Pulmonary artery endothelial cell (primary cell): ENCODE measurements at regions not wholly inside any gene's neighbourhood (a gene's known extent, or its start where the extent isn't known, plus 50 kb on each side); places are given as distances from the start of the nearest gene placed in this dataset.
"Not testable (repeated sequence)": the region's sequence is repeated elsewhere in the genome, so short reads cannot be mapped to it uniquely, and the experiment has no call there.

Experiments
- DNase-seq: peaks from one replicate; pipeline ENCODE4 v3.0.0-alpha.2; 2011; ENCODE audit warnings: low read depth, low spot score

GRCh38 chr2:173467751-173468150 is 113.1 kb downstream of the CDCA7 start:
- no peak for DNase-seq

DNA sequence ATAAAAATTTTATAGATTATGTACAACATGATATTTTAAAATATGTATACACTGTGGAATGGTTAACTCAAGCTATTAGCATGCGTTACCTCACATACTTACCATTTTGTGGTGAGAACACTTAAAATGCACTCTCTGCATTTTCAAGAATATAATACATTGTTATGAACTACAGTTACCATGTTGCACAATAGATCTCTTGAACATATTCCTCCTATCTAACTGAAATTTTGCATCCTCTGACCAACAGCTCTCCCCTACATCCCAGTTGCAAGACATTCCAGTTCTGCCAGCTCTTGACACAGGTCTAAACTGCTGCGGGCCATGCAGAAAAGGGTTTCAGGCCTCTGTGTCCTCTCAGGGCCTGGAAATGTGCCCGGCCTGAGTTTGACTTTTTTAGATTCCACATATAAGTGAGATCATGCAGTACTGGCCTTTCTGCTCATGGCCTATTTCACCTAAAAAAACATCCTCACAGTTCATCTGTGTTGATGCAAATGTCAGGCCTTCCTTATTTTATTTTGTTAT is 113.7 kb downstream of the CDCA7 start:
- DNase-seq, result no peak

- no peak for DNase-seq
These were observed 117.4 kb downstream of the CDCA7 start for GRCh38 chr2:173472112-173472511.

DNA sequence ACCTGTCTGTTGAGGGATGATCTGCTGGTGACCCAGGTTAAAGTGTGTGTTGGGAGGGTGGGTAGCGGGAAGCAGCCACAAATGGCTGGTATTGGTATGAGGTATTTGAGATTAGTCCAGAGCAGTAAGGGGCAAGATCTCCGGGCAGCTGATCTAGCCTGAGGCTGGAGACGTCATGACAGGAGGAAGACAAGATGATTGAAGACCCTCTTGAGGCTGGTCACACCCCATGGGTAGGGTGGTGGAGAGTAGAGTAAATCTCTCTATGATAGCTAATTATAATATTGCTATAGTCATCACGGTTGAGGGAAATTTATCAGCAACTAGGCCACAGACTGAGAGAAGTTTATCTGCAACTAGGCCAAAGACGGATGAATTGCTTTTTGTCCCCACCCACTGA is 128.5 kb downstream of the CDCA7 start:
- DNase-seq, result no peak

DNA sequence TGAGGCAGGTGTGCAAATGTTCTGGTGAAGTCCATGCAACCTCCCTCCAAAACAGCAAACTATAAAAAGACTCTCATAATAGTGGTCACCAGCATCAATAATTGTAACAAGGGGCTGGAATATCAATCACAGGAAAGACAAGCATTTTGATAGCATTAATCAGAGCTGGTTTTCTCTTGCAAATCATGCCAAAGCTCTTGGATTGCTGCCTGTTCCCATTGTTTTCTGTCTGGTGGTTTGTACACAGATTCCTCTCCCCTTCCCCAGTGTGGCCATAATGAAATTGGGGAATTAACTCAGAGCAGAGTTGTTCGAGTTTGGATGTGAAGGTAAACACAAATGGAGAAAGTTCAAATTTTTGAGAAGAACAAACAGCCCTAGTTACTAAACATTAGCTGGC is 134.2 kb downstream of the CDCA7 start:
- peak; percentile 8 for DNase-seq

GRCh38 chr2:173491418-173491817 is 136.7 kb downstream of the CDCA7 start:
- DNase-seq, result no peak

DNA sequence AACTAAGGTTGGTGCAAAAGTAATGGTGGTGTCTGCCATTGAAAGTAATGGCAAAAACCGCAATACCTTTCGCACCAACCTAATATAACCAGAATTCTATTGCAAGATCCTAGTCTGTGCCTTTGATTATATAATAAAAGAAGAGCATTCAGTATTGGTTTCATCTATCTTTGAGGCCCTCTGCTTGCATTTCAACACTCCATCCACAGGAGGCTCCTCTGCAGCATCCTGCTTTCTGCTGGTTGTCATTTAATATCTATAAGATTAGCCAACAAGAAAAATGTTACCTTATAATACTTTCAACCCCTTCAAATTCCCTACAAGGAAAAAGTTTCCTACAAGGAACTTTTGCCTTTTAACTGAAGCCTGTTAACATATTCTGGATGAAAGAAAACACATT is 139.2 kb downstream of the CDCA7 start:
- DNase-seq, result no peak

GRCh38 chr2:173496746-173497145 is 142.1 kb downstream of the CDCA7 start:
- DNase-seq, result no peak

- DNase-seq, result no peak
These were observed 146.3 kb downstream of the CDCA7 start for GRCh38 chr2:173500953-173501352.

DNA sequence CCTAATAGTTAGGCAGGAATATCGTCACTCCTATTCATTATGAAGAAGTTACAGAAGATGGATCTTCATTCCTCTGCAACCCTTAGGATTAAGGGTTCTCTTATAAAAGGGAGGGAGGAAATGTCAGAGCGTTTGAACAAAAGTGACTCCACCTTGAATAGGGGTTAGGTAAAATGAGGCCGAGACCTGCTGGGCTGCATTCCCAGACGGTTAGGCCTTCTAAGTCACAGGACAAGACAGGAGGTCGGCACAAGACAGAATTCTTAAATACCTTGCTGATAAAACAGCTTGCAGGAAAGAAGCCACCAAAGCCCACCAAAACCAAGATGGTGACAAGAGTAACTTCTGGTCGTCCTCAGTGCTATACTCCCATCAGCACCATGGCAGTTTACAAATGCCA is 147.6 kb downstream of the CDCA7 start:
- DNase-seq, result no peak

- DNase-seq, result no peak
These were observed 156.7 kb downstream of the CDCA7 start for GRCh38 chr2:173511357-173511756.

GRCh38 chr2:173511942-173512341 is 157.3 kb downstream of the CDCA7 start:
- DNase-seq, result no peak

DNA sequence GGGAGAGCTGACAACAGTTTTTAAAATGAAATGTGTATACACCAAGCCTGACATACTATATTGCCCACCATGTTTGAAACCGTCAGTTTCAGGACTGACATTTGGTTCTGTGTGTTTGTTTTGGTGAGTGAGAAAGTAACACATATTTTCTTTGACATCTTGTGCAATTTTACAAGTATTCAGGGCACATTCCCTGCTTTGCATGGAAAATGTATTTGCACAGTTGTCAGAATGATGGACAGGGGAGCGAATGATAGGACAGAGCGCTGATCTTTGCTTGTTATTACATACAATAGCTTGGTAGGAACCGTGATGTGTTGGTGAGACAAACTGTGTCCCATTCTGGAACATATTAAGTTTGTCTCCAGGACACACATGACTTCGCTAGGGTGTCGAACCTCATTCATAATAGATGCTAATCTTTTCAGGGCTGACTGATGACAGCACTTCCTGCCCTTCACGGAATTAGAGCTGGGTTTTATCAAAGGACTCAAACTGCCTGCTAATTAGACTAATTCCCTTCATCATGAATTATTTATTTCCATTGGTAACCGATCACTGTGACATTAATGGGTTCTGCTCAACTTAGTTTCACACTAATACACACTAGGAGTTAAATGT is 158.5 kb downstream of the CDCA7 start:
- DNase-seq, result no peak

DNA sequence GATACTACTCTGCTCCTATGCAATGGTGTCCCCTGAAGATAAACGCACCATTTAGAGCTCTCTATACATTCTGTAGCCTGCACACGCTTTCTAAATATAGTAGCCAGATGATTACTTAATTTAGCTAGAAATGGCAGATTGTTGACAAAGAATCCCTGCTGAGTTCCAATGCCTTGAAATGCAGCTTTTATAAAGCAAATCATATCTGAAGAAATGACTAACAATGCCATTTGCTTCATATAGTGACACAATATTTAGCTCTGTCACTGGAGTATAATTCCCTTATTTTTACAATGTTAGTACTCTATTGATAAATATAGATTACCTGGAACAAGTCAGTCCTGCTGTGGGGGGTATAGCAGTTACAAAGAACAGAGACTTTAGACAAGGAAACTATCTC is 166.2 kb downstream of the CDCA7 start:
- DNase-seq, result no peak

DNA sequence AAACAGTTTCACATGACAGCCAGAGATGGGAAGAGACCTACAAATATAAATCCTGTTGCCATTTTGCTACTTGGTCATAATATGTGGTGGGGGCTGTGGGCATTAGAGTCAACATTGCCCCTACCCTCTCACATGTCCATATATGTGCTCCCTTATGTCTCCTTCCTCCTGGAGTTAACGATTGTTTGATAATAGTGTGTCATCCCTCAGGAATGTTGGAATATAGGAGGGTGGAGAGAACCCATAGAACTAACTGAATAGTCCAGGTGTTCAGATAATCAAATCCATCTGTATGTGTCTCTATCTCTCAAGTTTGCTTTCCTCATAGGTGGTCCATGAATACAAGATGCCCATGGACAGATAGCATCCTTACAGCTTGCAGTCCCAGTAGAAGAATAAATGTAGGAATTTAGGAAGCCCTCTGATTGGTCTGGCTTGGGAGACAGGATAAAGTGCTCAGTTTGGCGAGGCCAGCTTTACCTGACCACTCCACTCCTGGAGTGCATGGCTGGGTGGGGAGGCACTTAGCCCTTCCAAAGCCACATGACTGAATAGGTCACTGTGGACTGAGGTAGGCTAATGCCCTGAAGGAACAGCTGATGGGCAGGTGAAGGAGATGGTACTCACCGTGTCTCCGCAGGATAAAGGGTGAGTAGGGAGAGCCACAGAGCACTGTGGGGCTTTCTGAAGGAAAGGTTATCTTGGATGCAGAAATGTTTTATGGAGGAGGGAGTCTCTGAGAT is 166.9 kb downstream of the CDCA7 start:
- DNase-seq, result no peak

DNA sequence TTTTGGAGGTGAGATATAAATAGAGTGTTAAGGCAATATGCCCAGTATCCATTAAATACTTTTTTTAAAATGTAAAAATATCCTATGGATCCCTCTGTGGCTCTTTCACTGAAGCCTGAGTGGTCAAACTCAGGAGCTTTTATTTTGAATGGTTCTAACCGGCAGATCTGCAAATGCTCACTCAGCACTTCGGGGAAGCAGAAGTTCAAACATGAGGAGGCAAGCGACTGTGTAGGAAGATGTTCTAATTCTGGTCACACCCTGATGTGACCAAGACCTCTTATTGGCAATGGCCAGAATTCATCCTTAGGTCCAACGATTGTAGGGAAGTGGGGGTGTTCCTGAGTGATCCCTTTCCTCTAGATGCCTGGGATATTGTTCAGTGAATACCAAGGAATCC is 168.8 kb downstream of the CDCA7 start:
- DNase-seq, result no peak

GRCh38 chr2:173524256-173524955 is 169.7 kb downstream of the CDCA7 start:
- DNase-seq, result no peak

GRCh38 chr2:173532732-173533531 is 178.3 kb downstream of the CDCA7 start:
- DNase-seq, result not testable (repeated sequence)

DNA sequence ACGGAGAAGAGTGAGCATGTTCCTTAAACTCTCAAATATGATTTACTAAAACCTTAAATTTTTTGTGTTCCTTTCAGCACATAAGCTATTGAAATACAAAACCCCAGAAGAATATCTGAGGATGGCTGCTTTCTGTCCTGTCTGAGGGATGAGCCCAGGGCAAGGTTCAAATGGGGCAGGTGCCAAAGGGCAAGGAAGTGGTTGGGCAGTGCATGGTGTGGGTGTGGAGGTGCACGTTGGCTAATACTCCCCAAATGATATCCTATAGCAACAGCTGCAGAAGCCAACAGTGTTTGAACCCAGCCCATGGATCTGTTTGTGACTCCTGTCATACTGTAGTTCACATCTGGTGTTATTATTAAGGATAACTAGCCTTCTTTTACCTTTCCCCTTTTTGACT is 183.0 kb downstream of the CDCA7 start:
- DNase-seq, result no peak

GRCh38 chr2:173539615-173540014 is 184.9 kb downstream of the CDCA7 start:
- DNase-seq, result no peak

- DNase-seq, result no peak
These were observed 190.1 kb downstream of the CDCA7 start for GRCh38 chr2:173544641-173545363.
